ENCODE measurements at regions not wholly inside any gene's neighbourhood (a gene's known extent, or its start where the extent isn't known, plus 50 kb on each side); places are given as distances from the start of the nearest gene placed in this dataset.

- TF ChIP-seq CTCF (IDR thresholded peaks at IDR 0.05): no peak
- no peak for TF ChIP-seq CHD2 (IDR thresholded peaks at IDR 0.05; ENCODE audit: low read length, partially characterized antibody)
- no peak for TF ChIP-seq POLR2AphosphoS2 (conservative IDR thresholded peaks at IDR 0.05; ENCODE audit: low read length)
- TF ChIP-seq CHD4 (IDR thresholded peaks at IDR 0.05; ENCODE audit: borderline replicate concordance): no peak
- no peak for TF ChIP-seq GATA3 (IDR thresholded peaks at IDR 0.05; ENCODE audit: borderline replicate concordance)
- no peak for TF ChIP-seq MYC (IDR thresholded peaks at IDR 0.05; ENCODE audit: borderline replicate concordance, low read length)
- no peak for TF ChIP-seq POLR2A (IDR thresholded peaks at IDR 0.05; ENCODE audit: low read length)
- no peak for TF ChIP-seq REST (IDR thresholded peaks at IDR 0.05)
Measured at GRCh38 chr6:155654474-155654873, 198.8 kb upstream of the NOX3 start.

Data from A549 (cell line).